HEK293T (cell line): ENCODE measurements at regions not wholly inside any gene's neighbourhood (a gene's known extent, or its start where the extent isn't known, plus 50 kb on each side); places are given as distances from the start of the nearest gene placed in this dataset.
A peak's percentile ranks its signal among the peaks of the same experiment; 100 is the strongest.

Experiments used
- CTCF ChIA-PET: fragments of 350-600 bp; formaldehyde crosslinking; extraction: SDS; loops from one replicate; lab custom pipeline; 2021; ENCODE audit warnings: antibody characterized with exemption, inconsistent platforms; lab: Yijun Ruan, JAX
- POLR2A ChIA-PET: fragments of 350-600 bp; formaldehyde crosslinking; extraction: SDS; loops from one replicate; lab custom pipeline; 2020; ENCODE audit warnings: antibody characterized with exemption, inconsistent platforms; lab: Yijun Ruan, JAX
- DNase-seq: peaks from one replicate; pipeline ENCODE4 v3.0.0; 2012; ENCODE audit warnings: mixed read lengths; ENCODE audit errors: extremely low spot score
- ARNT ChIP-seq: fragments of 450-650 bp; IDR thresholded peaks from 2 replicates; pipeline ENCODE4 v1.6.1; 2017; ENCODE audit warnings: mild to moderate bottlenecking
- BHLHE40 ChIP-seq: fragments of 450-650 bp; IDR thresholded peaks from 2 replicates; pipeline ENCODE4 v1.6.1; 2016; ENCODE audit warnings: mild to moderate bottlenecking, moderate library complexity, borderline replicate concordance
- CTBP1 ChIP-seq: fragments of 450-650 bp; IDR thresholded peaks from 2 replicates; pipeline ENCODE4 v1.6.1; 2016; ENCODE audit warnings: borderline replicate concordance
- ELF4 ChIP-seq: fragments of 450-650 bp; IDR thresholded peaks from 2 replicates; pipeline ENCODE4 v1.6.1; 2017; ENCODE audit warnings: antibody characterized with exemption
- FOXA1 ChIP-seq: fragments of 450-650 bp; IDR thresholded peaks from 2 replicates; pipeline ENCODE4 v1.6.1; 2016; ENCODE audit warnings: mild to moderate bottlenecking
- FOXK2 ChIP-seq: fragments of 450-650 bp; IDR thresholded peaks from 2 replicates; pipeline ENCODE4 v1.6.1; 2016; ENCODE audit warnings: mild to moderate bottlenecking
- FOXM1 ChIP-seq: fragments of 450-650 bp; IDR thresholded peaks from 2 replicates; pipeline ENCODE4 v1.6.1; 2017; ENCODE audit warnings: mild to moderate bottlenecking, borderline replicate concordance
- HDGF ChIP-seq: fragments of 450-650 bp; IDR thresholded peaks from 2 replicates; pipeline ENCODE4 v1.6.1; 2017; ENCODE audit warnings: antibody characterized with exemption, borderline replicate concordance
- L3MBTL2 ChIP-seq: fragments of 450-650 bp; conservative IDR thresholded peaks from 2 replicates; pipeline ENCODE4 v1.6.1; 2016; ENCODE audit warnings: mild to moderate bottlenecking
- LEF1 ChIP-seq: fragments of 450-650 bp; IDR thresholded peaks from 2 replicates; pipeline ENCODE4 v1.6.1; 2017; ENCODE audit warnings: mild to moderate bottlenecking, borderline replicate concordance
- NFRKB ChIP-seq: fragments of 450-650 bp; IDR thresholded peaks from 2 replicates; pipeline ENCODE4 v1.6.1; 2016; ENCODE audit warnings: mild to moderate bottlenecking, moderate library complexity
- SP1 ChIP-seq: fragments of 450-650 bp; IDR thresholded peaks from 2 replicates; pipeline ENCODE4 v1.6.1; 2017
- SUZ12 ChIP-seq: fragments of 450-650 bp; IDR thresholded peaks from 2 replicates; pipeline ENCODE4 v1.6.1; 2016; ENCODE audit warnings: mild to moderate bottlenecking
- TARDBP ChIP-seq: fragments of 450-650 bp; IDR thresholded peaks from 2 replicates; pipeline ENCODE4 v1.6.1; 2016
- ZNF384 ChIP-seq: fragments of 450-650 bp; IDR thresholded peaks from 2 replicates; pipeline ENCODE4 v1.6.1; 2016
- TF ChIP-seq, protein P1 (sequence below): fragments of 450-650 bp; IDR thresholded peaks from 2 replicates; pipeline ENCODE4 v1.6.1; 2016

DNA sequence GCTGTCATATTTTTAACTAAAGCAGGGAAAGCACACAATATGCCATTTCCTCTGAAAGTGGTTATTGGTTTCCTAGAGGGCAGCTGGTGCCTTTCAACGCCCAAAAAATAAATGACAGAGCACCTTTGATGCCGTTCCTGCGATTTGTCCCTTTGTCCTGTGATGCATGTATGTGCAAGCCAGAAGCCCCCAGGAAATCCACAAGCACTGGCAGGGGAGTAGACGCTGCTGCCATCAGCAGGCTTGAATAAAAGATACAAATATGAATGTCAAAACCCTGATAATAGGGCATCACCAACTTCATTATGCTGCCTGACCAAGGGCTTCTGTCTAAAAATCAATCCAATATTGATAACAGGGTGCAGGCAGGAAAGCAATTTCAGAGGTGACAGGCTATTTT is 246.1 kb downstream of the FBXO15 start:
- ChIA-PET POLR2A (no interaction called here), CTCF (no interaction called here)
- TF ChIP-seq LEF1: no peak
- no peak for TF ChIP-seq SP1
- TF ChIP-seq ARNT: no peak
- no peak for TF ChIP-seq ZNF384
- TF ChIP-seq ELF4: no peak
- no peak for TF ChIP-seq FOXK2
- no peak for TF ChIP-seq CTBP1
- TF ChIP-seq BHLHE40: no peak
- no peak for TF ChIP-seq FOXA1
- no peak for DNase-seq

DNA sequence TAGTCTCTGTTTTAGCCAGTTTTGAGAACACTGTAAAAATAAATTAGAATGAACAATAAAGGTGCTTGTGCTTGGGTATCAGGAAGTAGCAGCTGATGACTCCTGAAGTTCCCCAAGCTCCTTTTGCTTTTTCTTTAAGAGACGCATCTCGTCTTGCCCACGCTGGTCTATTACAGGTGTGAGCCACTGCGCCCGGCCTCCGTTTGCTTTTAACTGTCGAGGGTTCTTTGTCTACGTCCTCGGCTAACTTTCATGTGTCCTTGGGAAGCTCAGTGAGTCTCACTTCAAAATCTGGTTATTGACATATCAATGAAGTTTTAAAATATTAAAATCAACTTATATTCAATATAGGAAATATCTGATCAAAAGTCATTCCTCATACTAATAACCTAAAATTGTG is 246.5 kb downstream of the FBXO15 start:
- TF ChIP-seq FOXA1 (no peak), FOXM1 (no peak), NFRKB (no peak), LEF1 (no peak), FOXK2 (no peak), SP1 (no peak)
- no peak for DNase-seq
- POLR2A ChIA-PET: no interaction called here
- CTCF ChIA-PET: no interaction called here

DNA sequence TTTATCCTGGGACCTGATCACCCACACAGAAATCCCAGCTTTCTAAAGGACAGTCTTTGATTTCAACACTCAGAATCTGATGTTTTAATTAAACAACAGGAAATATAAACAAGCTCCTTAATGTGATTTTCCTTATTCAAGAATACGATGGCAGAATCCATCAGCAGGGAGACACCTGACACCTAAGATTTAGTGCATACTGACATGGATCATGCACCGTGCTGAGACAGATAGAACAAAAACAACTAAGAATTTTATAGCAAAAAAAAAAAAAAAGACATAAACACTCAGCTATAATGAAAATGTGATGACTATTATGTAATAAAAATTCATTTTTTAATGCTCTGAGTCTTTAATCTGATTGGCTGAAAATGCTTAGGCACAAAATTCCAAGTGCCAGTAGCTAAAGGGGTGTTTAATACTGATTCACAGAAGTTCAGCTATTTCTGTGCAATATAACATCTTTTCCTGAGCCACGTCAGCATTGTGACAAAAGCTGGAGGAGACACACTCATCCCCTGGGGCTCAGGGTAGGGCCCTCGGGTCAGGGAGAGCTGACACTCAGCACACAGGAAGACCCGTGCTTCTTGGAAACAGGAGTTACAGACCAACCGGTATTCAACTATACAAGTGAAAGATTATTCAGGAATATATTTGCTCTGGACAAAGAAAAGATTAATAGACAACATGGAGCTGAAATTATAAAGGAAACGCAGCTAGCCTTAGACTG is 247.4 kb downstream of the FBXO15 start:
- POLR2A ChIA-PET: no interaction called here

DNA sequence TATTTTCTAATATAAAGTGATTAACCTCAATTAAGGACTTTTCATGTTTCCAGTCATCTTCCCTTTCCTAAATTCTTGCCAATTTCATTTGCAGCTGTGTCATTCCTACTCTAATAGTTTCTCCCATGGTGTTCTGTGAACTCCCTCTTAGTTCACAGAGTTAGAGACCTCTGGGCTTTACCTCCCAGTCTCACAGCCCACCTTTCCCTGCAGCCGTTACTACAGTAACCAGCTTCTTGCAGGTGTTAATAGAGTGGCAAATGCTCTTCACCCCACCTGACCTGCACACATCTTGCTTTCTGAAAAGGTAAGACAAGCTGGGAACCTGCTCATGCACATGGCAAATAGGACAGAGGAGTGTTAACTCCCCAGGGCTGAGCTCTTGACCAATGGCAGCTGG is 250.1 kb downstream of the FBXO15 start:
- TF ChIP-seq FOXK2 (no peak), HDGF (no peak), FOXM1 (no peak), SP1 (no peak), CTBP1 (no peak), LEF1 (no peak), NFRKB (no peak), ARNT (no peak), BHLHE40 (no peak), ZNF384 (no peak)
- POLR2A ChIA-PET: no interaction called here
- no peak for DNase-seq
- CTCF ChIA-PET: interaction anchor here (0.6 kb wide), 1 partner anchor 125 kb away, joined by 9 read pairs; no protein-coding TSS in a partner anchor

More for the DNA sequence above, 247.4 kb downstream of the FBXO15 start:
- no peak for DNase-seq
- CTCF ChIA-PET: no interaction called here
- TF ChIP-seq TARDBP (no peak), SP1 (no peak), ARNT (no peak), L3MBTL2 (no peak), BHLHE40 (no peak)

DNA sequence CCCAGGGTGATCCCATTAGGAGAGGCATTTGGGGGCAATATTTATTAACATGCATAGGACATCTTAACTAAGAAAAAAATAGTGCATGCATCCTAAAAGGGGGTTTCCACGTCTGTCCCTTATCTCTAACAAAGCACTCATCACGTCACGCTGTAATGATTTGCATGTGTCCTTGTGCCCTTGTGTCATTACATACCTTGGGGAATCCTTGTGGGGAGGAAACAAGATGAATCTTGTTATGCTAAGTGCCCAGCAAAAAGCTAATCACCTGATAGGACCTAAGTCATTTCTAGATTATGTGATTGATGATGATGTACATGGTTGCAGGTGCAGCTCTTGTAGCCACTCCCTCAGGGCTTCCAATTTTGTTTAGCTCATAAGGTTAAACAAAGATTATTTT is 250.9 kb downstream of the FBXO15 start:
- no peak for DNase-seq
- ChIA-PET POLR2A (no interaction called here), CTCF (interaction anchor here (0.6 kb wide), 1 partner anchor 124 kb away, joined by 9 read pairs; no protein-coding TSS in a partner anchor)
- no peak for TF ChIP-seq SP1
- no peak for TF ChIP-seq TARDBP
- TF ChIP-seq FOXM1: no peak
- TF ChIP-seq HDGF: no peak

DNA sequence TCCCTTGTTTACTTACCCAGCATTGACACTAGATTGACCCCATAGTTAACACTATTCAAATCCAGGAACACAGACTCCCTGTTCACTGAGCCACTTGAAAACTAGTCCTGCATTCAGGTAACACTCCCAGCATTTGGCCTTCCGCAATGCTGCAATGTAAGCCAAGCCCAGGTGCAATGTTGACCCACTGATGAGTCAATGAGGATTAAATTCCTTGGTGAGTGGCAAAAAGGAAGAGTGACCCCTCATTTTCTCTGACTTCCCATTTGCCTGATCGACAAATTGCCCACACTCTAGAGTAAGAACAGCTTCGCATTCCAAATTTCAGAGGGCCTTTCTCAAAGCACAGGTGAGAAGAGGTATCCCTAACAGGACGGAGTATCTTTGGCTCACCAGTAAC is 251.9 kb downstream of the FBXO15 start:
- POLR2A ChIA-PET: no interaction called here
- DNase-seq: no peak
- CTCF ChIA-PET: no interaction called here
- TF ChIP-seq HDGF (no peak), SUZ12 (no peak), SP1 (no peak), FOXA1 (no peak), ELF4 (no peak)

DNA sequence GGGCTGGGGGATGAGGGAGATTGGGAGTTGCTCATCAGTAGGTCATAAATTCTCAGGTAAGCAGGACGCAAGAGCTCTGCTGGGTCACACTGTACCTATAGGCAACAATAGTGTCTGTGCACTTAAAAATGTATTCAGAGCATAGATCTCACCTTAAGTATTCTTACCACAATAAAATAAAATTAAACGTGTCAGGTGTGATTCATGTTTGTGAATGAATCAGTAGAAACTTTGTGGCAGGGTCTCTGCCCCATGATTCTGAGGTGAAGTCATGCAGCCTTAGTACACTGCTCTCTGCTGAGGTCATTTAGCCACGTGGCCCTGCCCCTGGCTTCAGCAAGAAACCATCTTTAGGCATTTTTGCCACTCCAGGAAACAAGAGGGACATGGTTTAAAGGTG is 253.8 kb downstream of the FBXO15 start:
- no peak for TF ChIP-seq SP1
- no peak for TF ChIP-seq FOXM1
- TF ChIP-seq ARNT: no peak
- no peak for TF ChIP-seq ZNF384
- no peak for TF ChIP-seq SUZ12
- no peak for TF ChIP-seq ELF4
- TF ChIP-seq, protein P1, sequence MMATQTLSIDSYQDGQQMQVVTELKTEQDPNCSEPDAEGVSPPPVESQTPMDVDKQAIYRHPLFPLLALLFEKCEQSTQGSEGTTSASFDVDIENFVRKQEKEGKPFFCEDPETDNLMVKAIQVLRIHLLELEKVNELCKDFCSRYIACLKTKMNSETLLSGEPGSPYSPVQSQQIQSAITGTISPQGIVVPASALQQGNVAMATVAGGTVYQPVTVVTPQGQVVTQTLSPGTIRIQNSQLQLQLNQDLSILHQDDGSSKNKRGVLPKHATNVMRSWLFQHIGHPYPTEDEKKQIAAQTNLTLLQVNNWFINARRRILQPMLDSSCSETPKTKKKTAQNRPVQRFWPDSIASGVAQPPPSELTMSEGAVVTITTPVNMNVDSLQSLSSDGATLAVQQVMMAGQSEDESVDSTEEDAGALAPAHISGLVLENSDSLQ: no peak
- TF ChIP-seq LEF1: no peak
- TF ChIP-seq BHLHE40: no peak
- TF ChIP-seq TARDBP: no peak
- TF ChIP-seq NFRKB: no peak
- no peak for TF ChIP-seq FOXK2
- TF ChIP-seq HDGF: no peak
- no peak for TF ChIP-seq L3MBTL2
- no peak for TF ChIP-seq CTBP1
- no peak for TF ChIP-seq FOXA1
- CTCF ChIA-PET: no interaction called here
- DNase-seq: no peak
- POLR2A ChIA-PET: no interaction called here

DNA sequence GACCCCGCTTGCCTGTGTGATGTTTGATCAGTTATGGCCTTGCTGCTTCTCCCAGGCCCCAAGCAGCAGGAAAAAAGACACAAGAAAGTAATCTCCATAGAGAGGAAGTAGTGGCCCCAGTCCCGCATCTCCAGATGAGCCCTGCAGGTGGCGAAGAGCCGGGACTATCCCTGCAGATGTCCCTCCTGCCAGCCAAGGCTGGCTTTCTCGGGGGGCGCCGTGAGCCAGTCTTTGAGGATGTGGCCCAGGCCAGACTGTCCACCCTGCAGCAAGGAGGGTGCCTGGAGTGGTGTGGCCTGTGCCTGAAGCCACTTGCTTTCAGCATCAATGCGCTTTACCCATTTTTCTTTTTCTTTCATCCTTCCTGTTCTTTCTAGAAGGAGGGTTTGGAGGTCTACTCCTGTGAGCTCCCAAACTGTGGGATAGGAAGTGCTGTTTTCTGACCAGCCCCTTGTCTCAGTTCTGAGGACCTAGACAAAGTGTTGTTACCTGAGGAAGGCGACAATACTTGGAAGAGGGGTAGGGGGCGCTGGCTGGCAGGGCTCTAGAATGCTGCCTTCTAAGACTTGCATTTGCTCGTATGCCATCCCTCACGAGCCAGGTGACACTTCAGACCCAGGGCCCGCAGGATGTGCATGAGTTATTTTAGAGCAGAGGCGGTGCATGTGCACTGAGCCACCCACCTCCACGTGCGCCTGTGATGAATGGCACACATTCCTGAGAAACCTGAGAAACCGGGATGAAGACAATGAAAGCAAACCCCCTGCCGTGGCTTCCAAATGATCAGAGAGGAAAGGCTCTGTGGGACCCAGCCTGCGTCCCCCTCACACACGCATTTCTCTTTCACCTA is 255.8 kb downstream of the FBXO15 start:
- ChIA-PET POLR2A (no interaction called here), CTCF (no interaction called here)
- TF ChIP-seq LEF1: no peak
- no peak for TF ChIP-seq L3MBTL2
- no peak for TF ChIP-seq FOXA1
- TF ChIP-seq, protein P1: no peak
- no peak for TF ChIP-seq ARNT
- TF ChIP-seq ZNF384: no peak
- TF ChIP-seq NFRKB: no peak
- TF ChIP-seq SP1: no peak
- no peak for TF ChIP-seq SUZ12
- TF ChIP-seq HDGF: no peak
- TF ChIP-seq FOXK2: no peak
- no peak for TF ChIP-seq BHLHE40
- TF ChIP-seq FOXM1: no peak
- TF ChIP-seq TARDBP: no peak
- no peak for TF ChIP-seq CTBP1
- peak; percentile 7 for DNase-seq
